ENCODE measurements at regions not wholly inside any gene's neighbourhood (a gene's known extent, or its start where the extent isn't known, plus 50 kb on each side); places are given as distances from the start of the nearest gene placed in this dataset.

GRCh38 chr9:115198001-115198400 lies 80.0 kb upstream of the TNC start:
- peak; percentile 77 for DNase-seq
- no peak overlapping the region for H3K4me2 ChIP-seq (ENCODE audit: unreplicated experiment)
- H3K9me2 ChIP-seq (ENCODE audit: insufficient read depth): no peaks in the 10 kb centered on the region
- H3K9ac ChIP-seq: no peak overlapping the region
- TF ChIP-seq EZH2 (IDR thresholded peaks at IDR 0.05; ENCODE audit: insufficient read depth, poor library complexity, severe bottlenecking): no peak
- no peak for TF ChIP-seq EZH2phosphoT487 (IDR thresholded peaks at IDR 0.05; ENCODE audit: insufficient read depth, low read depth)
- H3K9me3 ChIP-seq (ENCODE audit: low read depth): no peaks in the 10 kb centered on the region
- in situ Hi-C loops (cut with MboI): no loop called here
- WGBS, 2 experiments (ENCODE audit: low coverage in 1 of 2, low lambda C conversion rate in 2 of 2, missing lambda C conversion rate in 2 of 2): 5 to 11% methylated on average over 4 of the region's 4 CpGs
- peaks cover 38% of the 10 kb centered on the region for H3K4me1 ChIP-seq (ENCODE audit: insufficient read depth)
- no peaks in the 10 kb centered on the region for H3K36me3 ChIP-seq (ENCODE audit: low read depth)
- no peaks in the 10 kb centered on the region for H3K79me2 ChIP-seq (ENCODE audit: insufficient read depth)
- no peak overlapping the region for H2AFZ ChIP-seq
- peaks cover 46% of the 10 kb centered on the region for H3F3A ChIP-seq (ENCODE audit: insufficient read depth)
- H3K27me3 ChIP-seq (replicated peaks; ENCODE audit: insufficient read depth): no peaks in the 10 kb centered on the region
- no peak overlapping the region for H3K27ac ChIP-seq
- H3K4me3 ChIP-seq: no peak overlapping the region
- no peaks in the 10 kb centered on the region for H4K20me1 ChIP-seq (ENCODE audit: insufficient read depth)

- Histone ChIP-seq H3K27ac (peak overlapping the region; percentile 35; the same call in 1 of the 2 replicates), H4K20me1 (ENCODE audit: insufficient read depth) (no peaks in the 10 kb centered on the region), H3K79me2 (ENCODE audit: insufficient read depth) (no peaks in the 10 kb centered on the region), H2AFZ (no peak overlapping the region), H3K9ac (no peak overlapping the region), H3K9me2 (ENCODE audit: insufficient read depth) (no peaks in the 10 kb centered on the region), H3F3A (ENCODE audit: insufficient read depth) (peaks cover 68% of the 10 kb centered on the region), H3K4me2 (ENCODE audit: unreplicated experiment) (peak overlapping the region; percentile 30), H3K4me3 (no peak overlapping the region), H3K9me3 (ENCODE audit: low read depth) (no peaks in the 10 kb centered on the region), H3K4me1 (ENCODE audit: insufficient read depth) (peaks cover 66% of the 10 kb centered on the region), H3K36me3 (ENCODE audit: low read depth) (no peaks in the 10 kb centered on the region), H3K27me3 (replicated peaks; ENCODE audit: insufficient read depth) (no peaks in the 10 kb centered on the region)
- TF ChIP-seq EZH2phosphoT487 (IDR thresholded peaks at IDR 0.05; ENCODE audit: insufficient read depth, low read depth) (no peak), EZH2 (IDR thresholded peaks at IDR 0.05; ENCODE audit: insufficient read depth, poor library complexity, severe bottlenecking) (no peak)
- 2 to 6% methylated on average over 3 of the region's 3 CpGs for WGBS, 2 experiments (ENCODE audit: low coverage in 1 of 2, low lambda C conversion rate in 2 of 2, missing lambda C conversion rate in 2 of 2)
- peak; percentile 81 for DNase-seq
- in situ Hi-C loops (cut with MboI): loop anchor here (10.0 kb wide), 1 partner anchor 324 kb away; no protein-coding TSS in a partner anchor
These were observed 83.0 kb upstream of the TNC start for GRCh38 chr9:115200711-115201505.

DNA sequence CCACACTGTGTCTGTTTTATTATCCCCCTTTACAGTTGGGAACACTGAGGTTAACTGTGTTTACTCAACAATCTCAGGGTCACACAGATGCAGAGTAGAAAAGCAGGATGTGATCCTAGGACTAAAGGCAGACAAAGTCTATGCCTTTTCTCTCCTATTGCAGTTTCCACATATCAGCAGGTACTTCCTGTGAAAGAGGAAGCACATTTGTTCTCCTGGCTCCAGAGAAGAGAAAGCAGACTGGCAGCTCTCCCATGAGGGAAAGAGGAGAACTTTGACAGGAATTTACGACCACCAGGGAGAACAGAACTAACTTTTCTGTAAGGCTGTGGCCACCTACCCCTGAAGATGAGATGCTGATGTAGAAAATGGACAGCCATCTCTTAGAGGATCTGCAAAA lies 84.2 kb upstream of the TNC start:
- in situ Hi-C loops (cut with MboI): loop anchor here (10.0 kb wide), 1 partner anchor 323 kb away; no protein-coding TSS in a partner anchor
- no peaks in the 10 kb centered on the region for H3K9me2 ChIP-seq (ENCODE audit: insufficient read depth)

GRCh38 chr9:115202960-115203751 lies 85.2 kb upstream of the TNC start:
- Histone ChIP-seq H3K79me2 (ENCODE audit: insufficient read depth) (no peaks in the 10 kb centered on the region), H3K27me3 (replicated peaks; ENCODE audit: insufficient read depth) (no peaks in the 10 kb centered on the region), H4K20me1 (ENCODE audit: insufficient read depth) (no peaks in the 10 kb centered on the region), H3F3A (ENCODE audit: insufficient read depth) (peaks cover 71% of the 10 kb centered on the region), H3K4me3 (no peak overlapping the region), H3K4me1 (ENCODE audit: insufficient read depth) (peaks cover 82% of the 10 kb centered on the region), H3K27ac (peak overlapping the region; percentile 60), H2AFZ (no peak overlapping the region), H3K4me2 (ENCODE audit: unreplicated experiment) (peak overlapping the region; percentile 36), H3K9ac (0 out of 2 replicates have a peak overlapping the region, but pooled peaks have one; percentile 27), H3K36me3 (ENCODE audit: low read depth) (no peaks in the 10 kb centered on the region), H3K9me2 (ENCODE audit: insufficient read depth) (no peaks in the 10 kb centered on the region), H3K9me3 (ENCODE audit: low read depth) (no peaks in the 10 kb centered on the region)
- DNase-seq: peak; percentile 94
- WGBS, 2 experiments (ENCODE audit: low coverage in 1 of 2, low lambda C conversion rate in 2 of 2, missing lambda C conversion rate in 2 of 2): 0 to 6% methylated on average over 2 of the region's 2 CpGs
- no peak for TF ChIP-seq EZH2 (IDR thresholded peaks at IDR 0.05; ENCODE audit: insufficient read depth, poor library complexity, severe bottlenecking)
- no peak for TF ChIP-seq EZH2phosphoT487 (IDR thresholded peaks at IDR 0.05; ENCODE audit: insufficient read depth, low read depth)
- in situ Hi-C loops (cut with MboI): loop anchor here (10.0 kb wide), 1 partner anchor 322 kb away; no protein-coding TSS in a partner anchor

More for the DNA sequence above, 84.2 kb upstream of the TNC start:
- Histone ChIP-seq H4K20me1 (ENCODE audit: insufficient read depth) (no peaks in the 10 kb centered on the region), H3K9me3 (ENCODE audit: low read depth) (no peaks in the 10 kb centered on the region), H3K9ac (no peak overlapping the region), H3K36me3 (ENCODE audit: low read depth) (no peaks in the 10 kb centered on the region), H3K27me3 (replicated peaks; ENCODE audit: insufficient read depth) (no peaks in the 10 kb centered on the region), H3K4me2 (ENCODE audit: unreplicated experiment) (no peak overlapping the region), H2AFZ (no peak overlapping the region), H3K27ac (no peak overlapping the region), H3F3A (ENCODE audit: insufficient read depth) (peaks cover 70% of the 10 kb centered on the region), H3K79me2 (ENCODE audit: insufficient read depth) (no peaks in the 10 kb centered on the region), H3K4me3 (no peak overlapping the region), H3K4me1 (ENCODE audit: insufficient read depth) (peaks cover 77% of the 10 kb centered on the region)
- WGBS, 2 experiments (ENCODE audit: low coverage in 1 of 2, low lambda C conversion rate in 2 of 2, missing lambda C conversion rate in 2 of 2): 40 to 68% methylated on average over 1 of the region's 1 CpG
- no peak for TF ChIP-seq EZH2 (IDR thresholded peaks at IDR 0.05; ENCODE audit: insufficient read depth, poor library complexity, severe bottlenecking)
- TF ChIP-seq EZH2phosphoT487 (IDR thresholded peaks at IDR 0.05; ENCODE audit: insufficient read depth, low read depth): no peak
- no peak for DNase-seq
